ENCODE measurements at regions not wholly inside any gene's neighbourhood (a gene's known extent, or its start where the extent isn't known, plus 50 kb on each side); places are given as distances from the start of the nearest gene placed in this dataset.

- TF ChIP-seq CTCF (IDR thresholded peaks at IDR 0.05) (no peak), POLR2A (IDR thresholded peaks at IDR 0.05) (no peak)
Observed at GRCh38 chrX:150306002-150306401, 57.1 kb upstream of the MAMLD1 start.

Measured in adrenal gland (tissue), 5 donors.